ENCODE measurements at regions not wholly inside any gene's neighbourhood (a gene's known extent, or its start where the extent isn't known, plus 50 kb on each side); places are given as distances from the start of the nearest gene placed in this dataset.
A peak's percentile ranks its signal among the peaks of the same experiment; 100 is the strongest.

GRCh38 chr9:16316911-16317817, 553.3 kb downstream of the BNC2 start:
- no peak for DNase-seq

GRCh38 chr9:16318516-16319060, 551.9 kb downstream of the BNC2 start:
- peak; percentile 46 for DNase-seq

GRCh38 chr9:16319646-16320045, 550.8 kb downstream of the BNC2 start:
- no peak for DNase-seq

GRCh38 chr9:16320338-16320902, 550.0 kb downstream of the BNC2 start:
- DNase-seq: no peak

- DNase-seq: no peak
These were observed 548.9 kb downstream of the BNC2 start for GRCh38 chr9:16321461-16322119.

- DNase-seq: no peak
These were observed 547.6 kb downstream of the BNC2 start for GRCh38 chr9:16322849-16323248.

GRCh38 chr9:16325966-16326365, 544.5 kb downstream of the BNC2 start:
- DNase-seq: no peak

GRCh38 chr9:16328349-16328748, 542.1 kb downstream of the BNC2 start:
- DNase-seq: no peak

- DNase-seq: no peak
These were observed 540.8 kb downstream of the BNC2 start for GRCh38 chr9:16329671-16330113.

- DNase-seq: no peak
These were observed 539.4 kb downstream of the BNC2 start for GRCh38 chr9:16331031-16331430.

GRCh38 chr9:16331527-16331926, 538.9 kb downstream of the BNC2 start:
- no peak for DNase-seq

GRCh38 chr9:16333691-16334090, 536.8 kb downstream of the BNC2 start:
- no peak for DNase-seq

- DNase-seq: no peak
These were observed 534.5 kb downstream of the BNC2 start for GRCh38 chr9:16335788-16336580.

- DNase-seq: no peak
These were observed 533.6 kb downstream of the BNC2 start for GRCh38 chr9:16336833-16337232.

- DNase-seq: no peak
These were observed 533.0 kb downstream of the BNC2 start for GRCh38 chr9:16337322-16338029.

GRCh38 chr9:16341177-16341576, 529.3 kb downstream of the BNC2 start:
- no peak for DNase-seq

GRCh38 chr9:16342246-16343020, 528.0 kb downstream of the BNC2 start:
- no peak for DNase-seq

GRCh38 chr9:16343249-16344237, 526.9 kb downstream of the BNC2 start:
- no peak for DNase-seq

- no peak for DNase-seq
These were observed 526.1 kb downstream of the BNC2 start for GRCh38 chr9:16344343-16344742.

GRCh38 chr9:16345902-16346301, 524.6 kb downstream of the BNC2 start:
- DNase-seq: no peak

Data from NCI-H1436 (cell line).